Fibroblast of lung (primary cell): ENCODE measurements at regions not wholly inside any gene's neighbourhood (a gene's known extent, or its start where the extent isn't known, plus 50 kb on each side); places are given as distances from the start of the nearest gene placed in this dataset.

Experiments
- EZH2 ChIP-seq: IDR thresholded peaks from 2 replicates; pipeline ENCODE4 v1.5.1; 2012; ENCODE audit warnings: low read length, control low read depth, mild to moderate bottlenecking; ENCODE audit errors: missing control alignments
- TF ChIP-seq, protein P1 (sequence below), 2 donors: IDR thresholded peaks in 1 of 2; conservative IDR thresholded peaks in 1 of 2; 1 replicate in 1 of 2; 2 replicates in 1 of 2; pipeline ENCODE4 v1.5.1; 2011 to 2012; ENCODE audit warnings: low read length in 2 of 2, control low read depth in 1 of 2, inconsistent platforms in 1 of 2, low read depth in 1 of 2, mild to moderate bottlenecking in 1 of 2

DNA sequence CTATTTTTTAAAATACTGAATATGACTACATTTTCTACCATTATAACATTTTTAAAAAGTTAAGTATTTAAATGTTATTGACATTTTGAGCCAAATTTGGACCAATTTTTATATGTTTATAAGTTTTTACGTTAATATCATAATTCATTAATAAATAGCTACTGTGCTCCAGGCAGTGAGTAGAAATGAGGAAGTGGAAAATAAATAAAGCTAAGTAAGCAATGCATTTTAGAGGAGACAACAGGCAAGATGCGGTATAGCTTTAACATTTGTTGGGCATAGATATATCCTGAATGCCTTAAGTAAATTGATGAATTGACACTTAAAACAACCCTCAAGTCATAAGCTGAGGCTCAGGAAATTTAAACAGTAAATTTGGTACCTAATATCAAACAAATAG lies 474.8 kb downstream of the PCDH10 start:
- TF ChIP-seq, protein P1, sequence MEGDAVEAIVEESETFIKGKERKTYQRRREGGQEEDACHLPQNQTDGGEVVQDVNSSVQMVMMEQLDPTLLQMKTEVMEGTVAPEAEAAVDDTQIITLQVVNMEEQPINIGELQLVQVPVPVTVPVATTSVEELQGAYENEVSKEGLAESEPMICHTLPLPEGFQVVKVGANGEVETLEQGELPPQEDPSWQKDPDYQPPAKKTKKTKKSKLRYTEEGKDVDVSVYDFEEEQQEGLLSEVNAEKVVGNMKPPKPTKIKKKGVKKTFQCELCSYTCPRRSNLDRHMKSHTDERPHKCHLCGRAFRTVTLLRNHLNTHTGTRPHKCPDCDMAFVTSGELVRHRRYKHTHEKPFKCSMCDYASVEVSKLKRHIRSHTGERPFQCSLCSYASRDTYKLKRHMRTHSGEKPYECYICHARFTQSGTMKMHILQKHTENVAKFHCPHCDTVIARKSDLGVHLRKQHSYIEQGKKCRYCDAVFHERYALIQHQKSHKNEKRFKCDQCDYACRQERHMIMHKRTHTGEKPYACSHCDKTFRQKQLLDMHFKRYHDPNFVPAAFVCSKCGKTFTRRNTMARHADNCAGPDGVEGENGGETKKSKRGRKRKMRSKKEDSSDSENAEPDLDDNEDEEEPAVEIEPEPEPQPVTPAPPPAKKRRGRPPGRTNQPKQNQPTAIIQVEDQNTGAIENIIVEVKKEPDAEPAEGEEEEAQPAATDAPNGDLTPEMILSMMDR (conservative IDR thresholded peaks at IDR 0.05 in 1 of 2, IDR thresholded peaks at IDR 0.05 in 1 of 2; ENCODE audit: low read depth in 1 of 2, low read length in 2 of 2): no peak
- TF ChIP-seq EZH2: no peak
